Thoracic aorta (tissue), 2 donors: ENCODE measurements at regions not wholly inside any gene's neighbourhood (a gene's known extent, or its start where the extent isn't known, plus 50 kb on each side); places are given as distances from the start of the nearest gene placed in this dataset.

ENCODE experiments used
- ATAC-seq: fragments of 150-250 bp; one replicate; pipeline ENCODE4 v1.8.0; 2017; ENCODE audit warnings: low read depth; ENCODE audit not compliant: insufficient number of reproducible peaks, low FRiP score
- DNase-seq: peaks from one replicate; pipeline ENCODE4 v3.0.0-alpha.2; 2020; ENCODE audit warnings: low spot score
- H3K27ac ChIP-seq, 2 donors: fragments of 200-600 bp; sonication (generic); 1 replicate in 1 of 2; 2 replicates in 1 of 2; pipeline ENCODE4 v1.5.1; 2016; ENCODE audit warnings: mild to moderate bottlenecking in 2 of 2, moderate library complexity in 2 of 2
- H3K27me3 ChIP-seq: fragments of 200-600 bp; sonication (generic); replicated peaks from 2 replicates; pipeline ENCODE4 v1.6.0; 2016; ENCODE audit warnings: mild to moderate bottlenecking; ENCODE audit not compliant: insufficient read depth
- H3K36me3 ChIP-seq: fragments of 200-600 bp; sonication (generic); one replicate; pipeline ENCODE4 v1.5.1; 2016
- H3K4me1 ChIP-seq, 2 donors: fragments of 200-600 bp; sonication (generic); 1 replicate in 1 of 2; 2 replicates in 1 of 2; pipeline versions ENCODE4 v1.5.1 to v1.6.0; 2016; ENCODE audit warnings: low read depth in 2 of 2, mild to moderate bottlenecking in 1 of 2; ENCODE audit not compliant: control insufficient read depth in 1 of 2
- H3K4me3 ChIP-seq: fragments of 200-600 bp; sonication (generic); 2 replicates; pipeline ENCODE4 v1.5.1; 2016; ENCODE audit warnings: mild to moderate bottlenecking
- H3K9me3 ChIP-seq: fragments of 200-600 bp; sonication (generic); 2 replicates; pipeline ENCODE4 v1.5.1; 2016
- TF ChIP-seq, protein P1 (sequence below): fragments of 200-600 bp; sonication (generic); IDR thresholded peaks from one replicate; pipeline ENCODE4 v1.5.1; 2019; ENCODE audit warnings: antibody characterized with exemption

DNA sequence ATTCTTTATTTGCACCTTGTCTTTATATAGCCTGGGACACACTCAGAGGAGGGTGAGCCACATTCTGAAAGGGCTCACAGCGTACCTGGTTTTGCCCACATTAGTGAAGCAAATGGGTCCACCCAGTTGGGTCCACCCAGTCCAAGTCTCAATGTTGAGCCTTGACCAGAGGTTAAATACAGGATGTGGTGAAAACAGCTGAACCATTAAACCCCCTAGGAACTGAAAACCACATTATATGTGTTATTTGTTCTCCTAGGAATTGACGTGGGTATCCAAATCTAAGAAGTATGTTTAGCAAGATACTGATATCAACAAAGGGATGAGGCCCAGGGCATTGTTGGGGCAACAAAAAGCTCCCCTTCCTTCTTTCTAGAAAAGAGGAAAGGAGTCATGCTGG is 83.8 kb downstream of the SETD4 start:
- ATAC-seq, result no peak
- H3K36me3 ChIP-seq, result no peaks in the 10 kb centered on the region
- no peak overlapping the region for H3K27ac ChIP-seq
- TF ChIP-seq, protein P1, sequence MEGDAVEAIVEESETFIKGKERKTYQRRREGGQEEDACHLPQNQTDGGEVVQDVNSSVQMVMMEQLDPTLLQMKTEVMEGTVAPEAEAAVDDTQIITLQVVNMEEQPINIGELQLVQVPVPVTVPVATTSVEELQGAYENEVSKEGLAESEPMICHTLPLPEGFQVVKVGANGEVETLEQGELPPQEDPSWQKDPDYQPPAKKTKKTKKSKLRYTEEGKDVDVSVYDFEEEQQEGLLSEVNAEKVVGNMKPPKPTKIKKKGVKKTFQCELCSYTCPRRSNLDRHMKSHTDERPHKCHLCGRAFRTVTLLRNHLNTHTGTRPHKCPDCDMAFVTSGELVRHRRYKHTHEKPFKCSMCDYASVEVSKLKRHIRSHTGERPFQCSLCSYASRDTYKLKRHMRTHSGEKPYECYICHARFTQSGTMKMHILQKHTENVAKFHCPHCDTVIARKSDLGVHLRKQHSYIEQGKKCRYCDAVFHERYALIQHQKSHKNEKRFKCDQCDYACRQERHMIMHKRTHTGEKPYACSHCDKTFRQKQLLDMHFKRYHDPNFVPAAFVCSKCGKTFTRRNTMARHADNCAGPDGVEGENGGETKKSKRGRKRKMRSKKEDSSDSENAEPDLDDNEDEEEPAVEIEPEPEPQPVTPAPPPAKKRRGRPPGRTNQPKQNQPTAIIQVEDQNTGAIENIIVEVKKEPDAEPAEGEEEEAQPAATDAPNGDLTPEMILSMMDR, result no peak
- no peak overlapping the region for H3K4me3 ChIP-seq
- DNase-seq, result no peak
- H3K9me3 ChIP-seq, result no peaks in the 10 kb centered on the region
- H3K4me1 ChIP-seq, result no peaks in the 10 kb centered on the region
- no peaks in the 10 kb centered on the region for H3K27me3 ChIP-seq

DNA sequence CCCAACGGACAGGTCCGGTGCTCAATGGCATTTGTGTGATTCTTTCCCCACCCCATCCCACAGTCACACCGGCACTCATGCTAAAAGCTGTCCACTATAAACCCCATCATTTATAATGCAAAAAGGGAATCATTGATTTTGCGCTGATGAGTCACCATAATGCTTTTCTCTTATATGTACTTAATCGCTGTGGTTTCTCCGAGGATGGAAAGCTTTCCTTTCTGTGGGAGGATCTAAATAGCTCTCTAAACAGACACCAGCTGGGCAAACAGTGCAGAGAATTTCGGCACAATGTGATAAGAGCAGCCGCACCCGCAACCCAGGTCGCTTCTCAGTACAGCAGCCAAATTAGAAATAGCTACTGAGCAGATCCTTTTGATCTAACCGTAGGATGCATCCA is 85.6 kb downstream of the SETD4 start:
- ATAC-seq (no peak), DNase-seq (no peak)
- Histone ChIP-seq H3K4me1 (no peaks in the 10 kb centered on the region), H3K36me3 (no peaks in the 10 kb centered on the region), H3K27ac (no peak overlapping the region), H3K9me3 (no peaks in the 10 kb centered on the region), H3K4me3 (no peak overlapping the region), H3K27me3 (no peaks in the 10 kb centered on the region)
- TF ChIP-seq, protein P1, result no peak

DNA sequence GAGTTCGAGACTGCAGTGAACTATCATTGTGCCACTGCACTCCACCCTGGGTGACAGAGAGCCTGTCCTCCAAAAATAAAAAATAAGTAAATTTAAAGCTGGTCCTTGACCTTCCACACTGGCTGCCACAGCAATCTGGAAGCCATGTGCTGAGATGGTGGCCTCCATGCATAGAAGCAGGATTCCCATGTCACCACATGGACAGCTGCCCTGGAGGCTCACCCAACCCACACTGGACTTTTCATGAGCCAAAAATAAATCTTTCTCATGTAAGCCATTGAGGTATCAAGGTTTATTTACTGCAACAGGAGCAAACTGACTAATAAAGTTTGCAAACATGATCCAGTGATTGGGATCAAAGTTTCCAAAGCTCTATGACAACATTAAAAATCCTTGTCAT is 88.5 kb downstream of the SETD4 start:
- H3K9me3 ChIP-seq, result no peaks in the 10 kb centered on the region
- H3K27ac ChIP-seq, result no peak overlapping the region
- no peaks in the 10 kb centered on the region for H3K4me1 ChIP-seq
- no peak for DNase-seq
- no peak overlapping the region for H3K4me3 ChIP-seq
- H3K36me3 ChIP-seq, result no peaks in the 10 kb centered on the region
- TF ChIP-seq, protein P1, result no peak
- H3K27me3 ChIP-seq, result no peaks in the 10 kb centered on the region
- no peak for ATAC-seq

DNA sequence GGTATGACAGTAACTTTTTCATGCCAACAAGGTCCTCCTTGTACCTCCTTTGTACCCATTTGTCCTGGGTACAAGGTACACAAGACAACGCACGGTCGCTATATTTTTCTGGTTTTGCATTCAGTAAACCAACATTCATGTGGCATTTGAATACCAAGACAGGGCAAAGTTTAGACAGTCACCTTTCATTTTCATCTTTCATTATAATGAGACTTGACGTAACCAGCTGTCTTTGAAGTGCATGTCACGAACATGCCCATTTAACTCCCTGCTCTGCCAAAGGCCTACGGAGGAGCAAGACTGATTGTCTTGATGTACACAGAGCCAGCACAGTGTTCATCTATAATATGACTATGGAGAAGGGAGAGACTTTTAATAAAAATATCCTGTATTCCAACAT is 91.0 kb downstream of the SETD4 start:
- Histone ChIP-seq H3K9me3 (no peaks in the 10 kb centered on the region), H3K4me1 (no peaks in the 10 kb centered on the region), H3K36me3 (no peaks in the 10 kb centered on the region), H3K27ac (no peak overlapping the region), H3K27me3 (no peaks in the 10 kb centered on the region), H3K4me3 (no peak overlapping the region)
- ATAC-seq (no peak), DNase-seq (no peak)
- TF ChIP-seq, protein P1, result no peak

DNA sequence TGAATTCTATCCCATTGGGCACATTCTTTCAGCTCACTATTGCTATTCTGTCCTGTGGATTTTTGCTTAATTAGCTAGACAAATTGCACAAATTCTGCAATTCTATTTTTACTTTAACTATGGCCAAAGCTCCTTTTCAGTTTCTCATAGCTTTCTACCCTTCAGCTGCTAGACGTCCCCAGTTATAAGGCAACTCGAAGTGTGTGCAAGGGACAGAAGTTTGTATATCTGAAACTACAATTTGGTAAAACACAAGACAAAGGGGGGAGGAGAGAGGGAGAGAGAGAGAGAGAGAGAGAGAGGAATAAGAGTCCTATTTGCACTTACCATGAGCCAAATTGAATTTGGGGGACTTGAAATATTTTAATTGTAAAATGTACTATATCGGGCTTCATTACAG is 91.8 kb downstream of the SETD4 start:
- no peaks in the 10 kb centered on the region for H3K36me3 ChIP-seq
- no peak overlapping the region for H3K4me3 ChIP-seq
- TF ChIP-seq, protein P1, result no peak
- no peak overlapping the region for H3K27ac ChIP-seq
- DNase-seq (no peak), ATAC-seq (no peak)
- no peaks in the 10 kb centered on the region for H3K9me3 ChIP-seq
- no peaks in the 10 kb centered on the region for H3K27me3 ChIP-seq
- no peaks in the 10 kb centered on the region for H3K4me1 ChIP-seq
